ENCODE measurements at regions not wholly inside any gene's neighbourhood (a gene's known extent, or its start where the extent isn't known, plus 50 kb on each side); places are given as distances from the start of the nearest gene placed in this dataset.
A peak's percentile ranks its signal among the peaks of the same experiment; 100 is the strongest.

DNA sequence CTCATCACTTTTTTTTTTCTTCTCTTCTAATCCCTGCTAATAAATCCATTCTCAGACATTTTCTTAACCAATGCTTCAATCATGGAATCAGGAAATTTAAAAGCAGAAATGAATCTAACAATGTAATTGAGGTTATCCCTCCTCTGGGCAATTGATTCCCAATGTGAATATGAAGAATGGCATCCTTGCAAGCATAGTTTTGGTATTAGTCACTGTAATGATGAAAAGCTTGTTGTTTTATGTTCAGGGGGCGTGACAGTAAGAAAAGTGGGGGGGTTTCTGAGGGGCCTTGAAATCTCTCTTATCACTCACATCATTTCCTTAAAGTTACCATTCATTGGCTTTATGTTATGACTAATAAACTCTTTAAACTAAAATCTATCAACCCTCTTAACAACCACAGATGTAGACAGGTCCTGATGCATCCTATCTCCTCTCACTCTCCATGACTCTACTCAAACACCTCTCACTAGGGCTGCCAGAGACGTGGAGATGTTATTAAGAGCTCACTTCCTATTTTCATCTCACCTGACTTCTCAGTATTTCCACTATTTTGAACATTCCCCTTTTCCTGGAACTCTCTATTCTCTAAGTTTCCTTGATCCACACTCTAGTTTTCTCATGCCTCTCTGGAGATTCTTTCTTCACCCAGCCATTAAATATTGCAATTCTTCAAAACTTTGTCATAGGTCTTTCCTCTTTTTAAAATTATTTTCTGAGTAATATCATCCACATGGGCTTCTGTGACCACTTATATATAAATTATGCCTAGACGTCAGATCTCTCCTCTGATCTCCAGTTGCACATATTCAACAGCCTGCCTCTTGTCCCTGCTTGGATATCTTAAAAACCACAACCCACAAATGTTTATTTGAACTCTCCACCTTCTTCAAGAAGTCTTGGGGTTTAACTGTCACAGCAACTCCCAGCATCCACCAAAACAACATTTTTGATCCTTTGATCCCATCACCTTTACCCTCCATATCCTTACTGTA is 332.9 kb downstream of the CDH2 start:
- Histone ChIP-seq H3K56ac (ENCODE audit: extremely low read depth, insufficient read depth, low read length) (no peak overlapping the region), H3K9me3 (ENCODE audit: control insufficient read depth, insufficient read depth, low read length) (no peaks in the 10 kb centered on the region; the same call in 1 of the 2 replicates), H3K27ac (ENCODE audit: insufficient read depth, low read length) (no peak overlapping the region), H3K79me1 (ENCODE audit: low read depth in 1 of 2, low read length in 2 of 2) (no peaks in the 10 kb centered on the region), H3K23ac (ENCODE audit: low read depth, low read length) (no peak overlapping the region), H4K91ac (ENCODE audit: insufficient read depth, low read depth, low read length) (no peak overlapping the region), H2AK9ac (replicated peaks; ENCODE audit: low read depth, low read length, poor library complexity) (no peak overlapping the region), H2BK5ac (ENCODE audit: low read depth, low read length, poor library complexity, severe bottlenecking) (no peak overlapping the region), H3K4me3 (ENCODE audit: insufficient read depth, low read depth, low read length) (no peak overlapping the region), H4K20me1 (ENCODE audit: insufficient read depth, low read length) (no peaks in the 10 kb centered on the region), H4K5ac (ENCODE audit: low read depth, low read length) (no peak overlapping the region), H2BK15ac (ENCODE audit: low read depth, low read length) (no peak overlapping the region), H2AK5ac (ENCODE audit: low read depth, low read length) (no peak overlapping the region), H2AFZ (replicated peaks; ENCODE audit: low read length, poor library complexity) (no peak overlapping the region), H3K9ac (ENCODE audit: low read depth, low read length) (no peak overlapping the region), H3K4me2 (ENCODE audit: low read depth, low read length) (no peak overlapping the region), H4K8ac (ENCODE audit: low read depth in 2 of 2, low read length in 2 of 2) (no peak overlapping the region), H3K36me3 (ENCODE audit: control insufficient read depth, insufficient read depth, low read length) (no peaks in the 10 kb centered on the region), H3K9me1 (ENCODE audit: insufficient read depth, low read length) (no peaks in the 10 kb centered on the region), H3K18ac (ENCODE audit: low read depth, low read length) (no peak overlapping the region), H3K4me1 (ENCODE audit: control insufficient read depth, insufficient read depth, low read length) (no peaks in the 10 kb centered on the region), H2BK20ac (ENCODE audit: low read depth, low read length) (no peak overlapping the region), H3K4ac (ENCODE audit: low read depth, low read length) (no peak overlapping the region), H3K14ac (replicated peaks; ENCODE audit: low read depth, low read length) (no peak overlapping the region), H2BK120ac (ENCODE audit: low read depth, low read length) (no peak overlapping the region), H3K27me3 (ENCODE audit: control insufficient read depth, insufficient read depth, low read length) (no peaks in the 10 kb centered on the region; the same call in 1 of the 2 replicates)
- ATAC-seq (ENCODE audit: low read depth), result no peak
- intact Hi-C loops (cut with micrococcal nuclease) (no loop called here), dilution Hi-C loops (cut with HindIII; ENCODE audit: low sequenced_read_pairs, unreplicated experiment) (no loop called here), in situ Hi-C loops (cut with MboI; ENCODE audit: low sequenced_read_pairs) (no loop called here)
- DNase-seq, result peak; percentile 36
- POLR2A ChIA-PET (ENCODE audit: unreplicated experiment), result no interaction called here
- WGBS, 2 experiments (ENCODE audit: extremely low coverage in 2 of 2, insufficient read length in 1 of 2), result 17% methylated on average over 2 of the region's 3 CpGs; no CpG with 5 or more reads in 1 of the 2 experiments
- CTCF ChIA-PET, result no interaction called here
- TF ChIP-seq MAZ (IDR thresholded peaks at IDR 0.05; ENCODE audit: borderline replicate concordance, low read depth, low read length) (no peak), RFX5 (IDR thresholded peaks at IDR 0.05; ENCODE audit: low read depth, low read length) (no peak), RCOR1 (IDR thresholded peaks at IDR 0.05; ENCODE audit: insufficient replicate concordance, low read length) (no peak), POLR2A (IDR thresholded peaks at IDR 0.05; ENCODE audit: low read depth, low read length) (no peak)
- TF ChIP-seq, protein P1, sequence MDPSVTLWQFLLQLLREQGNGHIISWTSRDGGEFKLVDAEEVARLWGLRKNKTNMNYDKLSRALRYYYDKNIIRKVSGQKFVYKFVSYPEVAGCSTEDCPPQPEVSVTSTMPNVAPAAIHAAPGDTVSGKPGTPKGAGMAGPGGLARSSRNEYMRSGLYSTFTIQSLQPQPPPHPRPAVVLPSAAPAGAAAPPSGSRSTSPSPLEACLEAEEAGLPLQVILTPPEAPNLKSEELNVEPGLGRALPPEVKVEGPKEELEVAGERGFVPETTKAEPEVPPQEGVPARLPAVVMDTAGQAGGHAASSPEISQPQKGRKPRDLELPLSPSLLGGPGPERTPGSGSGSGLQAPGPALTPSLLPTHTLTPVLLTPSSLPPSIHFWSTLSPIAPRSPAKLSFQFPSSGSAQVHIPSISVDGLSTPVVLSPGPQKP (IDR thresholded peaks at IDR 0.05; ENCODE audit: borderline replicate concordance, low read depth, low read length), result no peak
- BruUV-seq (replicated peaks), result no TSS peak
